GM13976 (cell line): ENCODE measurements at regions not wholly inside any gene's neighbourhood (a gene's known extent, or its start where the extent isn't known, plus 50 kb on each side); places are given as distances from the start of the nearest gene placed in this dataset.
"Not testable (repeated sequence)": the region's sequence is repeated elsewhere in the genome, so short reads cannot be mapped to it uniquely, and the experiment has no call there.

ENCODE experiments used
- DNase-seq: peaks from one replicate; pipeline ENCODE4 v3.0.0; 2012; ENCODE audit warnings: low spot score
- in situ Hi-C: fragments of 300-500 bp; cut with MboI; formaldehyde crosslinking; loops from one replicate; pipeline ENCODE4 v1.12.0; 2022; ENCODE audit warnings: low sequenced_read_pairs, mixed read lengths, inconsistent platforms; ENCODE audit not compliant: unreplicated experiment
- TF ChIP-seq, protein P1 (sequence below): IDR thresholded peaks from 2 replicates; pipeline ENCODE4 v1.5.1; 2012; ENCODE audit warnings: borderline replicate concordance, mild to moderate bottlenecking; ENCODE audit not compliant: insufficient read depth; ENCODE audit errors: extremely low read depth, missing control alignments, control extremely low read depth

DNA sequence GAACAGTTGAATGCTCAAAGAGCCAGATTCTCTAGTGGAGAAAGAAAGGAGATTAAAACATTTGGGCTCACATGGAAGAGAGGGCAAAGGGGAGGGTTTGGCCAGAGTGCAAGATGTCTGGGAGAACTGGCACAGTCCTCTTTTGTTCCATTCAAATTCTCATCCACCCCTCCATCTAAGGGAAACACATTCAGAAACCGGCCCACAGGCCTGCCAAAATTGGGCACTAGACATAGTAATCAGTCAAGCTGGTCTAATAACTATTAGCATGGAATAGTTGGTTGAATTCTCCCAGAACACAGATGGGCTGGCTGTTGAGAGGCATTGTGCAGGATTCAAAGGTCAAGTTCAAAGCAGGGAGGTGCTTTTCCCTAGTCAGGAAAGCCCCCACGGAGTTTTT lies 341.4 kb upstream of the IRAK1BP1 start:
- TF ChIP-seq, protein P1, sequence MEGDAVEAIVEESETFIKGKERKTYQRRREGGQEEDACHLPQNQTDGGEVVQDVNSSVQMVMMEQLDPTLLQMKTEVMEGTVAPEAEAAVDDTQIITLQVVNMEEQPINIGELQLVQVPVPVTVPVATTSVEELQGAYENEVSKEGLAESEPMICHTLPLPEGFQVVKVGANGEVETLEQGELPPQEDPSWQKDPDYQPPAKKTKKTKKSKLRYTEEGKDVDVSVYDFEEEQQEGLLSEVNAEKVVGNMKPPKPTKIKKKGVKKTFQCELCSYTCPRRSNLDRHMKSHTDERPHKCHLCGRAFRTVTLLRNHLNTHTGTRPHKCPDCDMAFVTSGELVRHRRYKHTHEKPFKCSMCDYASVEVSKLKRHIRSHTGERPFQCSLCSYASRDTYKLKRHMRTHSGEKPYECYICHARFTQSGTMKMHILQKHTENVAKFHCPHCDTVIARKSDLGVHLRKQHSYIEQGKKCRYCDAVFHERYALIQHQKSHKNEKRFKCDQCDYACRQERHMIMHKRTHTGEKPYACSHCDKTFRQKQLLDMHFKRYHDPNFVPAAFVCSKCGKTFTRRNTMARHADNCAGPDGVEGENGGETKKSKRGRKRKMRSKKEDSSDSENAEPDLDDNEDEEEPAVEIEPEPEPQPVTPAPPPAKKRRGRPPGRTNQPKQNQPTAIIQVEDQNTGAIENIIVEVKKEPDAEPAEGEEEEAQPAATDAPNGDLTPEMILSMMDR, result no peak
- in situ Hi-C loops, result no loop called here
- no peak for DNase-seq

DNA sequence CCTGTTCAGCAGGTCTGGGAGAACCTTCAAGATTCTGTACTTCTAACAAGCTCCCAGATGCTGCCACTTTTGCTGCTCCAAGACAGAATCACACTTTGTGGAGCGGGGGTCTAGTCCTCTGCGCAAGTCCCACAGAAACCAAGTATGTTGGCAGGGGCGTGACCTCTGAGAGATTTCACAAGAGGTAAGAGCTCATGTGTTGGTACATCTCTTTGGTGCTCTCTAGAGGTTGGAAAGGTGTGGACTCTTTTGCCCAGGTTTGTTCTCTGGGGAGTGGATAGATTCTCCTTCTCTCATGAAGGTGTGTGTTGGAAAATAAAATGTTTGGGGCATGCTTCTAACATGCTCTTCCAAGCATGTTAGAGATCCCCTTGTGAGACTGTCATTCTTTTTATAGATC lies 340.9 kb upstream of the IRAK1BP1 start:
- DNase-seq, result no peak
- TF ChIP-seq, protein P1, result no peak
- in situ Hi-C loops, result no loop called here

DNA sequence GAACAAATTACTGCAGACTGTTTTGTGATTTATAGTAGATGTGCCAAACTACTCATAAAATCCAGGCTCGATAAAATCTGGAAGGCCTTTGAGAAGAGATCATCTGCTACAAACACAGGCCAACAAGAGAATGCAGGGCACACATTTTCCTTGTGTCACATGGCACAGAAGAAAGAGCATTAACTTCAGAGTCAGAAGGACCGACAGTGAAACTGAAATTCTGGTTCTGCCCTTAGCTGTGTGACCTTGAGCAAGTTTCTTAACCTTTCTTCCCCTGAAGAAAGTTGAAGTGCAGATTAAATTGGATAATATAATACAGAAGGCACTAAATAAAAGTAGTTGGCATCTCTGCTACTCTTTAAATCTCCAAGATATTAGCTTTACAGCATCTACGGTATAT lies 338.4 kb upstream of the IRAK1BP1 start:
- DNase-seq, result no peak
- in situ Hi-C loops, result no loop called here
- TF ChIP-seq, protein P1, result no peak

DNA sequence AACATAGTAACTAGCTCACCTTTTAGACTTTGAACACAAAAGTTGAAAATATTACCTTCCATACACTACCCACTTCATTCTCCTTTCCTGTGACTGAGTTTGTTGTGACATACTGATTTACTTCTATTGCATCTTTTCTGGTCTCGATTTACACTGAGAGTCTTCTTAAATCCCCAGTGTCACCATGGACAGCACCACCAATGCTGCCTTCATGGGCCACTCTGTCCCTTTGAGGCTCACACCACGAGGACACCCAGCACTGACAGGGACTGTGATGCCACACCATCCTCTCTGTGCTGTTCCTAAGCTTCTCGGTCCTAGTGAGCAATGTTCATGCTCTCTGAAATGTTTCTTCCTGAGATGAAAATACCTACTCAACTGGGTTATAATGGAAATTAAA lies 337.1 kb upstream of the IRAK1BP1 start:
- TF ChIP-seq, protein P1, result no peak
- no peak for DNase-seq
- in situ Hi-C loops, result no loop called here

DNA sequence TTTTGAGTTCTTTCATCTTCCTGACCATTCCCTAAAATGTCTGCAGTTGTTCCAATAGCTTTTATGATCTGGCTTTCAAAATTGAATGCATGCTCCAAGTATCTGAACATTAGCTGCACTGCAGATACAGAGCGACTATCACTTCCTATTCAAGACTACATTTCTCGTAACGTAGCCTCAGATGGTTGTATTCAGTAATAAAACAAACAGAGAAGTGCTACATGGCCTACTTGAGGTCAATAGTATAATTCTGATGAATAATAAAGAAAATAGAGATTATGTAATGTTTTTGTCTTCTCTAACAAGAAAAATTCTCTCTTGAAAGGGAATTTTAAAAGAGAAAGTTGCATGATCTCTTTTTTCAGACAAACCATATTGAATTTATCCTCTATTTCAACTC lies 333.9 kb upstream of the IRAK1BP1 start:
- TF ChIP-seq, protein P1, result no peak
- in situ Hi-C loops, result no loop called here
- DNase-seq, result no peak

DNA sequence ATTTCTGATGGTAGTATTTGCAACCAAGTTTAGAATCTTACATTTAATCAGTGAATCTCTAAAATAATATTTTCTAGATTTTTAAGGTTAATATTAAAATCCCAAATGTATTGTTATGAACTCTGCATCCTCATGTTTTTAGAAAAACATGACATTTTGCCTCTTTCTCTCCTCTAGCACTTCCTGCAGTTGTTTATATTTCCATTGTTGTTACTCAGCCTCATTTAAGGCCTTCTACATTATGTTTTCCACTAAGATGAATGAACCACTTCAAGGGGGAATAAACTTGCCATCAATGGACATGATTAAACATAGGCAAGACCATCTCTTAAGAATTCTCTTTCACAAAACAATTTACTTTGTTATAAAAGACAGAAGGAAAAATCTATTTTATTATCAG lies 333.5 kb upstream of the IRAK1BP1 start:
- in situ Hi-C loops, result no loop called here
- TF ChIP-seq, protein P1, result no peak
- DNase-seq, result no peak

DNA sequence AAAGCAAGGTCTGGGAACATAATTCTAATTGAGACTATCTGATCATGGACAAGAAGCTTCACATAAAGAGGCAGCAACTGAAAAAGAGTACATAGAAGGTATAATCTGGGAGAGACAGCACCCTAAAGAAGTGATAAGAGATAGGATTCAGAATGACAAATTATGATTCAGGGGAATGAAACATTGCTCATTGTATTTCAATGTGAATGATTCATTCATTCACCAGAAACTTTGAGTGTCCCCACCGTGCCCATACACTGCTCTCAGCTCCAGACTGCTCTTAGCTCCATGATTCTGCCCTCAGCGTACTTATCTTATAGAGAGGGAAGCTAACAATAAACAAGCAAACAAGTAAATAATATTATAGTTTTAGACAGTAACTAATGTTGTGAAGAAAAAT lies 329.3 kb upstream of the IRAK1BP1 start:
- in situ Hi-C loops, result no loop called here
- TF ChIP-seq, protein P1, result no peak
- DNase-seq, result no peak

DNA sequence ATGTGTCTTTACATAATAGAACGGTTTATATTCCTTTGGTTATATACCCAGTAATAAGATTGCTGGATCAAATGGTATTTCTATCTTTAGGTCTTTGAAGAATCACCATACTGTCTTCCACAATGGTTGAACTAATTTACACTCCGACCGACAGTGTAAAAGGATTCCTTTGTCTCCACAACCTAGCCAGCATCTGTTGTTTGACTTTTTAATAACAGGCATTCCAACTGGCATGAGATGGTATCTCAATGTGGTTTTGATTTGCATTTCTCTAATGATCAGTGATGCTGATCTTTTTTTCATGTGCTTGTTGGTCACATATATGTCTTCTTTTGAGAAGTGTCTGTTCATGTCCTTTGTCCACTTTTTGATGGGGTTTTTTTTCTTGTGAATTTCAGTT lies 319.7 kb upstream of the IRAK1BP1 start:
- in situ Hi-C loops, DNase-seq: not testable (repeated sequence)
